ENCODE measurements at regions not wholly inside any gene's neighbourhood (a gene's known extent, or its start where the extent isn't known, plus 50 kb on each side); places are given as distances from the start of the nearest gene placed in this dataset.

DNA sequence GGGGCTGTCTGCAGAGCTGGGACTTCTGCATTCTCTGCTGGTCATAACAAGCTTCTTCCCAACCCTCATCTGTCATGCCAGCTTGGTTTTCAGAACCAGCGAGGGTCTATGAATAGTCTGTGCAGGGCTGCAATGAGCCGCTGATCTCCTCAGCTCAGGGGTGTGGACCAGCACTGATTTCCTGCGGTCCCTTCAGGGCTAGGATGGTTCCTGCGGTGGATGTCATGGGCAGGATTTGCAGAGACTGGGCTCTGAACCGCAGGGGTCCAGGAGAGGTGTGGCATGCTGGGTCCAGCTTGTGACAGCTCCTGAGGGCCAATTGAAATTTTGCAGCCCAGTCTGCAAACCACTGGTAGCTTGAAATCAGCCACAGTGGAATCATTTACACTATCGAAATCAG, 188.2 kb upstream of the AGAP1 start:
- no peak for DNase-seq (ENCODE audit: extremely low spot score)
- TF ChIP-seq FOXA1 (IDR thresholded peaks at IDR 0.05), result no peak
- TF ChIP-seq ARNT (IDR thresholded peaks at IDR 0.05), result no peak
- TF ChIP-seq ZNF384 (IDR thresholded peaks at IDR 0.05), result no peak
- CTCF ChIA-PET, result no interaction called here
- POLR2A ChIA-PET, result no interaction called here

DNA sequence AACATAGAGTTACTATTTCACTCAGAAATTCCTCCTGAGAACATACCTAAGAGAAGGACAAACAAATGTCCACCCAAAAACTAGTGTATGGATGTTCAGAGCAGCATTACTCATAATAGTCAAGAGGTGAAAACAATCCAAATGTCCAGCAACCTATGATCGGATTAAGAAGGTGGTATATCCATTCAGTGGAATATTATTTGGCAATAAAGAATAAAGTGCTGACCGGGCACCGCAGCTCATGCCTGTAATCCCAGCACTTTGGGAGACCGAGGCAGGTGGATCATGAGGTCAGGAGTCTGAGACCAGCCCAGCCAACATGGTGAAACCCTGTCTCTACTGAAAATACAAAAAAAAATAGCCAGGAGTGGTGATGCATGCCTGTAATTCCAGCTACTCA, 182.8 kb upstream of the AGAP1 start:
- ChIA-PET CTCF (no interaction called here), POLR2A (no interaction called here)
- DNase-seq (ENCODE audit: extremely low spot score), result no peak
- TF ChIP-seq SUZ12 (IDR thresholded peaks at IDR 0.05) (no peak), ARNT (IDR thresholded peaks at IDR 0.05) (no peak), HDGF (IDR thresholded peaks at IDR 0.05; ENCODE audit: borderline replicate concordance) (no peak), NFRKB (IDR thresholded peaks at IDR 0.05) (no peak), FOXK2 (IDR thresholded peaks at IDR 0.05) (no peak), ELF4 (IDR thresholded peaks at IDR 0.05) (no peak), L3MBTL2 (conservative IDR thresholded peaks at IDR 0.05) (no peak), SP1 (IDR thresholded peaks at IDR 0.05) (no peak), ZNF384 (IDR thresholded peaks at IDR 0.05) (no peak), BHLHE40 (IDR thresholded peaks at IDR 0.05; ENCODE audit: borderline replicate concordance) (no peak)
- TF ChIP-seq, protein P1, sequence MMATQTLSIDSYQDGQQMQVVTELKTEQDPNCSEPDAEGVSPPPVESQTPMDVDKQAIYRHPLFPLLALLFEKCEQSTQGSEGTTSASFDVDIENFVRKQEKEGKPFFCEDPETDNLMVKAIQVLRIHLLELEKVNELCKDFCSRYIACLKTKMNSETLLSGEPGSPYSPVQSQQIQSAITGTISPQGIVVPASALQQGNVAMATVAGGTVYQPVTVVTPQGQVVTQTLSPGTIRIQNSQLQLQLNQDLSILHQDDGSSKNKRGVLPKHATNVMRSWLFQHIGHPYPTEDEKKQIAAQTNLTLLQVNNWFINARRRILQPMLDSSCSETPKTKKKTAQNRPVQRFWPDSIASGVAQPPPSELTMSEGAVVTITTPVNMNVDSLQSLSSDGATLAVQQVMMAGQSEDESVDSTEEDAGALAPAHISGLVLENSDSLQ (IDR thresholded peaks at IDR 0.05), result no peak

DNA sequence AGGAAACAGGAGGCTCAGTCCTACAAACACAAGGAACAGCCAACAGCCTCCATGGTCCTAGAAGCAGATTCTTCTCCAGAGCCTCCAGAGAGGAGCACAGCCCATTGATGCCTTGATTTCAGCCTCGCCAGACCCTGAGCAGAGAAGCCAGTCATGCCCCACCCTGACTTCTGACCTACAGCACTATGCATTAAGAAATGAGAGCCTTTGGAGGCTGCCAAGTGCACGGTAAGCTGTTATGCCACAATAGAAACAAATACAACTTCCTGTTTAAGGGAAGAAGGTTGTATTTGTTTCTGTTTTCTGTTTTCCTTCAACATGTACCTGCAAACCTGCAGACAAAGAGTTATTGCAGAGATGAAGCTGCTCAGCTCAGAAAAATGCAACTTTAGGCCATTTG, 181.3 kb upstream of the AGAP1 start:
- POLR2A ChIA-PET, result no interaction called here
- no peak for DNase-seq (ENCODE audit: extremely low spot score)
- TF ChIP-seq BHLHE40 (IDR thresholded peaks at IDR 0.05; ENCODE audit: borderline replicate concordance) (no peak), SUZ12 (IDR thresholded peaks at IDR 0.05) (no peak), FOXM1 (IDR thresholded peaks at IDR 0.05; ENCODE audit: borderline replicate concordance) (no peak), SP1 (IDR thresholded peaks at IDR 0.05) (no peak), CTBP1 (IDR thresholded peaks at IDR 0.05; ENCODE audit: borderline replicate concordance) (no peak), NFRKB (IDR thresholded peaks at IDR 0.05) (no peak), ARNT (IDR thresholded peaks at IDR 0.05) (no peak), FOXA1 (IDR thresholded peaks at IDR 0.05) (no peak), L3MBTL2 (conservative IDR thresholded peaks at IDR 0.05) (no peak), TARDBP (IDR thresholded peaks at IDR 0.05) (no peak), LEF1 (IDR thresholded peaks at IDR 0.05; ENCODE audit: borderline replicate concordance) (no peak), ELF4 (IDR thresholded peaks at IDR 0.05) (no peak)
- TF ChIP-seq, protein P1 (IDR thresholded peaks at IDR 0.05), result no peak
- CTCF ChIA-PET, result no interaction called here

DNA sequence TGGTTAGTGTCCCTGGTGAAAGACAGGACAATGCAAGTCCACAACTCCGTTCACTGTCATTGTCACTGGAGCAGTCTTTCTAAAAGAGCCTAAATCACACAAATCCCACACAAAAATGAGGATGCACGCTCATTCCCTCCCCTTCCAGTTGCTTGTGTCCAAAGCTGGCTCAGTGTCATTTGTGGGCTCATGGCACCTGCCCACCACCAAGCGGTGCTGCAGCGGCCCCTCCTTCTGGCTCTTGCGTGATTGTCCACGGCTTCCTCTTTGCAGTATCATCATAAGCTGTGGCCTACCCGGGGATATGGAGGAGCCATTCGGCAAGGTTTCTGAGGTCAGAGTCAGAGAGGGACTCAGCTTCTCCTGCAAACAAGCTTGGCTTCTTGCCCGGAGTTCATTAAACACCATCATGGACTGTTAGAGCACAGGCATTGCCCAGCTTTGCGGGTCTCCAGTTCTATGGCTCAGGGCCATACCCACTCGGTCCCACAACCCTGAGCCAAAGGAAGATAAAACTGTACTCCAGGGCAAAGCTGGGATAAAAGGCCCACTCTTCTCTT, 179.4 kb upstream of the AGAP1 start:
- no peak for DNase-seq (ENCODE audit: extremely low spot score)
- CTCF ChIA-PET, result no interaction called here
- TF ChIP-seq FOXM1 (IDR thresholded peaks at IDR 0.05; ENCODE audit: borderline replicate concordance), result no peak
- no peak for TF ChIP-seq BHLHE40 (IDR thresholded peaks at IDR 0.05; ENCODE audit: borderline replicate concordance)
- TF ChIP-seq NFRKB (IDR thresholded peaks at IDR 0.05), result no peak
- no peak for TF ChIP-seq FOXK2 (IDR thresholded peaks at IDR 0.05)
- no peak for TF ChIP-seq L3MBTL2 (conservative IDR thresholded peaks at IDR 0.05)
- no peak for TF ChIP-seq SP1 (IDR thresholded peaks at IDR 0.05)
- TF ChIP-seq LEF1 (IDR thresholded peaks at IDR 0.05; ENCODE audit: borderline replicate concordance), result no peak
- TF ChIP-seq ZNF384 (IDR thresholded peaks at IDR 0.05), result no peak
- TF ChIP-seq ELF4 (IDR thresholded peaks at IDR 0.05), result no peak
- no peak for TF ChIP-seq CTBP1 (IDR thresholded peaks at IDR 0.05; ENCODE audit: borderline replicate concordance)
- TF ChIP-seq ARNT (IDR thresholded peaks at IDR 0.05), result no peak
- TF ChIP-seq, protein P1 (IDR thresholded peaks at IDR 0.05), result no peak
- TF ChIP-seq FOXA1 (IDR thresholded peaks at IDR 0.05), result no peak
- TF ChIP-seq HDGF (IDR thresholded peaks at IDR 0.05; ENCODE audit: borderline replicate concordance), result no peak
- TF ChIP-seq SUZ12 (IDR thresholded peaks at IDR 0.05), result no peak
- no peak for TF ChIP-seq TARDBP (IDR thresholded peaks at IDR 0.05)
- POLR2A ChIA-PET, result no interaction called here

DNA sequence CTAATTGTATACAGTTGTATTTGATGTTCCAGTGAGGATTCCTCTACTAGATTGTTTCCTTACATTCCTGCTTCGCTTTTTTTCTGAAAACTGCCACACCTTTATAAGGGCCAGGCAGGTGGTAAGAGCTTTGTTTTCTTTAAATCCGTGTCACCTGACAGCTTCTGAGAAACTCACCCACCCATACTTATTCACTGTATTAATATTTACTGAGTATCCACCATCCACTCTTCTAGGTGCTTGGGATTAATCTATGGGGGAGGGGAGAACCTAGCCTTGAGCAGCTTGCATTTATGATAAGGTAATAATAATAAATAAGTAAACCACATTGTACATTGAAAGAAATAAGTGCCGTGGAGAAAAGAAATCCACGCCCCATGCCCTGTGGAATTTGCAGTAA, 174.7 kb upstream of the AGAP1 start:
- TF ChIP-seq L3MBTL2 (conservative IDR thresholded peaks at IDR 0.05) (no peak), ZNF384 (IDR thresholded peaks at IDR 0.05) (no peak), SP1 (IDR thresholded peaks at IDR 0.05) (no peak), FOXM1 (IDR thresholded peaks at IDR 0.05; ENCODE audit: borderline replicate concordance) (no peak), HDGF (IDR thresholded peaks at IDR 0.05; ENCODE audit: borderline replicate concordance) (no peak), BHLHE40 (IDR thresholded peaks at IDR 0.05; ENCODE audit: borderline replicate concordance) (no peak), FOXK2 (IDR thresholded peaks at IDR 0.05) (no peak), ARNT (IDR thresholded peaks at IDR 0.05) (no peak)
- TF ChIP-seq, protein P1 (IDR thresholded peaks at IDR 0.05), result no peak
- DNase-seq (ENCODE audit: extremely low spot score), result no peak
- ChIA-PET POLR2A (no interaction called here), CTCF (interaction anchor here (0.5 to 0.6 kb wide), 2 partner anchors 87 to 868 kb away, joined by 5 to 7 read pairs; no protein-coding TSS in a partner anchor)

DNA sequence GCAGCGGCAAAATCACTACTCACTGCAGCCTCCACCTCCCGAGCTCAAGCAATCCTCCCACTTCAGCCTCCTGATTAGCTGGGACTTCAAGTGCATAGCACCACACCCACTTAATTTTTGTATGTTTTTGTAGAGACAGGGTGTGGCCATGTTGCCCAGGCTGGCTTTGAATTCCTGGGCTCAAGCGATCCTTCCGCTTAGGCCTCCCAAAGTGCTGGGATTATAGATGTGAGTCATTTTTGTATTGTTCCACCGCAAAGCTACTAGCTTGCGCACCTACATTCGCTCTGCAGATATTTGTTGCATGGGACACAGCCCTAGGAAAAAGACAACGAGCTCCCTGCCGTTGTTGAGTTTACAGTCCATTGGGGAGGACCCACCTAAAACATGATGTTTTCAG, 173.5 kb upstream of the AGAP1 start:
- CTCF ChIA-PET, result no interaction called here
- no peak for DNase-seq (ENCODE audit: extremely low spot score)
- POLR2A ChIA-PET, result no interaction called here
- TF ChIP-seq ARNT (IDR thresholded peaks at IDR 0.05) (no peak), FOXA1 (IDR thresholded peaks at IDR 0.05) (no peak), ZNF384 (IDR thresholded peaks at IDR 0.05) (no peak), LEF1 (IDR thresholded peaks at IDR 0.05; ENCODE audit: borderline replicate concordance) (no peak), L3MBTL2 (conservative IDR thresholded peaks at IDR 0.05) (no peak), FOXM1 (IDR thresholded peaks at IDR 0.05; ENCODE audit: borderline replicate concordance) (no peak), ELF4 (IDR thresholded peaks at IDR 0.05) (no peak)

Measured in HEK293T (cell line).